Hematopoietic multipotent progenitor cell treated with erythropoietin and hydrocortisone succinate and interleukin-3 and kit ligand, for 15 days (in vitro differentiated cells): ENCODE measurements at regions not wholly inside any gene's neighbourhood (a gene's known extent, or its start where the extent isn't known, plus 50 kb on each side); places are given as distances from the start of the nearest gene placed in this dataset.

Source experiments
- DNase-seq: peaks from one replicate; pipeline ENCODE4 v3.0.0-alpha.2; 2015; ENCODE audit warnings: low spot score

- no peak for DNase-seq
Observed at GRCh38 chr18:78908462-78909260, 71.0 kb upstream of the SALL3 start.

GRCh38 chr18:78911751-78912283, 67.8 kb upstream of the SALL3 start:
- no peak for DNase-seq

GRCh38 chr18:78912336-78912735, 67.3 kb upstream of the SALL3 start:
- no peak for DNase-seq

DNA sequence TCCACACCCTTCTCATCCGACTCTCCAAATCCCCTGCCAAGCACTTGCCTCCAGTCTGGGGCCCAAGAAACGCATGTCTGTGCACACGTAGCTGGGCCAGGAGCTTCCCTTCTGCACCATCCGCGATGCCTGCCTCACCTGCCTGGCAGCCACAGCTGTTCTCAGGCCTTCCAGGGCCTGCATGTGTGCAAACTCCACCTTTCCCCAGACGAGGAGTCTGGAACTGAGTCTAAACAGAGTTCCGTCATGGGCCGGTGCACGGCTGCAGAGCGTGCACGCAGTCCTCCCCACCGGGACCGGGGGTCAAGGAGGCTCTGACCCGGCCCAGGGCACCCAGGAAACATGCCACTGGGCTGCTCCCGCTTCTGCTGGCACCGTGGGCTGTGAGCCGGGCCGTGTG, 66.8 kb upstream of the SALL3 start:
- DNase-seq, result no peak

GRCh38 chr18:78913395-78913794, 66.2 kb upstream of the SALL3 start:
- DNase-seq, result no peak

DNA sequence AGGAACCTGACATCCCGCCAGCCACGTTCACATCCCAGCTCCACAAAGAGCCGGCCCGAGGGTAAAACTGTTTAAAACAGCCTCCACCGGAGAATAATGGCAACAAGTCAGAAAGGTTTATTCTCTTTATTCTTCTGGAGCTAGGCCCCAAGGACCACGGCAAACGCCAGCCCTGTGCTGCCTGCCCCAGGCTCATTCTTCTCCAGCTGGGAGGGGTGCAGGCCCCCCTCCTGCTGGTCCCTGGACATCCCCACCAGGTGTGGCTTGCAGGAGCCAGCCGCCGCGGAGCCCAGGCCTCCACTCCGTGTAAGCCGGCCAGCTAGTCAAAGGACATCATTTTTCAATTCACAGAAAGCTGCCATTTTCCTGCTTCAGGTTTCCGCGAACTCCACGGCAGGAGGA, 65.8 kb upstream of the SALL3 start:
- DNase-seq, result no peak

GRCh38 chr18:78914249-78914935, 65.2 kb upstream of the SALL3 start:
- DNase-seq, result no peak

DNA sequence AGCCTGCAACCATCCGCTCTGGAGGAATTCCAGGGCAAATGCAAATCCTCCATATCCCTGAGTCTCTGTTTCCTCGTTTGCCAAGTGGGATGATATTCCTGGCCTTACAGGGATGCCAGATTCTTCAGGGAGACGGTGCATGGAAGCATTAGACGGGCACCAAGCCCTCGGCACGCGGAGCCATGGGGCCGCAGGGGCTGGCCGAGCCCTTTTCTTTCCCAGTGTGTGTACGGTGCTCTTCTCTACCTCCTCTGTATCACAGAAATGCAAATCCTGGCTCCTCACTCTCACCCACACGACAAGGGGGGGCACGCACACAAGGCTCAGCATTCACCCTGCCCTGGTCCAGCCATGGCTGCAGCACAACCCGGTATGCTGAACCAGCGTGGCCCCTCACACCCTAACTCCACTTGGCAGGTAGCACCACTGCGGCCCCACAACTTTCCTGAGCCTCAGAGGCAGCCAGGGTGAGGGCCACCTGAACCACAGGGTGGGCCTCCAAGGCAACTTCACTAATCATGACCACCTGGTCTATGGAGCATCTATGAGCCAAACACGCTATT, 64.1 kb upstream of the SALL3 start:
- no peak for DNase-seq

- DNase-seq, result no peak
Observed at GRCh38 chr18:78918707-78919106, 60.9 kb upstream of the SALL3 start.

GRCh38 chr18:78919956-78920355, 59.7 kb upstream of the SALL3 start:
- no peak for DNase-seq

- no peak for DNase-seq
Observed at GRCh38 chr18:78920456-78921138, 59.0 kb upstream of the SALL3 start.

GRCh38 chr18:78922856-78923255, 56.8 kb upstream of the SALL3 start:
- no peak for DNase-seq

DNA sequence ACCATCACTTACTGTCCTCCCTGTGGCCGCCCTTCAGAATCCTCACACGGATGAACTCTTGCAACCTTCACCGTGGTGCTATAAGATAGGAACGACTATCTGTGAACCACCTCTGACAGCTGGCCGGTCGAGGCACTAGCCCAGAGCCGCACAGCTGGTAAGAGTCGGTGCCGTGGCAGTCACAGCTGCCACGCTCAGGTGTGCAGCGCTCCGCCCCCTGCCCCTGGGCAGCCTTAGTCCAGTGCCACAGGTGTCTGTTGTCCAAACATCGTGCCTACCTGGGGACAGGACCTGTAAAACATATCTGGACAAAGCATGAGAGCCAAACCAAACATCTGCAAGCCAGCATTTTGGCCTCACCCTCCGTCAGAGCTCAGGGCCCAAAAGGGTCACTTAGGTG, 55.3 kb upstream of the SALL3 start:
- DNase-seq, result no peak

DNA sequence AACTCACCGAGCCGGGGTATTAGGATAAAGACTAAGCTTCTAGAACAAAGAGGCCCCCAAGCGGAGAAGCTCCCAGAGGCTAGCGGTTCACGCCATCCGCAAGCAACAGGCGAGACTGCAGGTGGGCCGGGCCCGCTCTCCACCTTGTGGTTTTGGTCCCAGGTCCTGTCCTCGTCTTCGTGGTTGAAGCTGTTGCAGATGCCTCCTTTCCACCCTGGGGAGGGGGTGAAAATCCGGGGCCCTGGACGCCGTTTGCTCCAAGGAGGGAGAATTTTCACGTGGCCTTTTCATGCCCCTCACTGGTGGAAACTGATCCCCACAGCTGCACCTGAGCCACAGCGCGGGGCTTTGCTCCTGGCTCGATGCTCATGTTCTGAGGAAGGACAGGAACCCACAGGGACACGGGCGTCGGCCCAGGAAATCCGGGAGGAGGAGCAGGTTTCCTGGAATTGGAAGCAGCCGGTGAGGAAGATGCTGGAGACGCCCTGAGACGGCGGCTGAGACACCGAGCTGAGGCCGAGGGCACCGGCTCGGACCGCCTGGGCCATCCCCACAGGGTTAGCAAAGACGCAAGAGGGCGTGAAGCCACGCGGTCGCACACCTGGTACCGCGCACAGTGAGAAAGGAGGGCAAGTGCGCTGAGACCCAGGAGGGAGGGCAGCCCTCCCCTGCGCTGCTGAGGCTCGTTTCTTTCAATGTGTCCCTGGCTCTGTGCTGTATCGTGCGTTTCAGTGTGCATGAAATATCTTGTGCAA, 54.7 kb upstream of the SALL3 start:
- DNase-seq, result no peak

DNA sequence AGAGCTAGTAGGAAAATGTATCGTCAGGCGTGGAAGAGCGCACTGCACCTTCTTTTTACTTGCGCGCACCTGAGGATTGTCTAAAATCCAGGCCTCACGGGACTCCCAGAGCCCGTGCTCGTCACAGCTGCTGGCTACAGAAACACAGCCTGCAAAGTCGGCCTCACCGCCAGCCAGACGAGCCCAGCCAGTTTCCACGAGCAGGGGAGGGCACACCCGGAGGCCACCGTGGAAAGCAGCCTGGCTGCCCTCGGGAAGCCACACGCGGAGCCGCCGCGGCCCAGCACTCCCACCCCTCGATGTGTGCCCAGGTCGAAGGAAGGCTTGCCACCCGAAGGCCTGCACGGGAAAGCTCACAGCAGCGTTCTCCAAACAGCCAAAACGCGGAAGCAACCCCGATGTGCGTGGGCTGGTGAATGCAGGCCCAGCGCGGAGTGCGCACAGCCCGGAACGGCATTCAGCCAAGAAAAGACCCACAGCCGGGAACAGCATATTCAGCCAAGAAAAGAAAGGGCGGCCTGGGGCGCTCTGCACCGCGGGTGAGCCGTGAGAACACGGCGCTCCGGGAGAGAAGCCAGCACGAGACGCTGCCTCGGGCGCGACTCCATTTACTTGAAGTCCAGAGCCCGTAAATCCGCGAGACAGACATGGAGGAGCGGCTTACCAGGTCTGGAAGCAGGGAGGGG, 53.9 kb upstream of the SALL3 start:
- DNase-seq, result no peak

DNA sequence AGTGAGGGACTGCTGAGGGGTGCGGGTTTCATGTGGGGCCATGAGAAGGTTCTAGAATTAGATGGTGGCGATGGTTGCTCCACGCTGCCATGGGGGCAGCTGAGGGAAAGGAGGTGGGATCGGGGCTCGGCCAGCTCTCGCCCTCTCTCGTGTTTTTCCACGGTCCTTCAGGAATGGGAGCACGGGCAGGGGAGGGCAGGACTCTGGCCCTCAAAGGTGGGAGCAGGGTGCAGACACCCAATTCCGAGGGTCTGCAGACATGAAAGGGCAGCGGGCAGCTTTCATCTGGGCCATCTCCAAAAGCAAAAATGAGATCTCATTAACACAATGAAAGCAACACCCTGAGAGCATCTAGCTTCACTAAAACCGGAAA, 53.4 kb upstream of the SALL3 start:
- DNase-seq, result no peak

DNA sequence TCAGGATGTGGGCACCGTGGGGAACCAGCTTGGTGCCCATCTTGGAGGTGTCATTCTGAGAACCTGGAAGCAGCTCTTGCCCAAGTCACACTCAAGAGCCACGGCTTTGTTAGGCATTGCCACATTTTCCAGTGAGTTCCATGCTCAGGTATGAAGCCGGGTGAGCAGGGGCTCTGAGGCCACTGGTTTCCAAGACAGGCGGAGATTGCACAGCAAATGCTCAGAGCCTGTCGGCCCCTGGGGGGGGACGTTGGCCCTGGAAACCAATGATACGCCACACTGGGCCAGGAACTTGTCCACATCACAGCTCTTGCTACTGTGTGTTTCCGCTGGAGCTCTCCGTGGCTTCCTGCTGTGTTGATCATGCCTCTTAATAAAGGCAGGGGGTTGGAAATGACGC, 52.5 kb upstream of the SALL3 start:
- DNase-seq, result no peak

GRCh38 chr18:78927616-78928015, 52.0 kb upstream of the SALL3 start:
- no peak for DNase-seq

DNA sequence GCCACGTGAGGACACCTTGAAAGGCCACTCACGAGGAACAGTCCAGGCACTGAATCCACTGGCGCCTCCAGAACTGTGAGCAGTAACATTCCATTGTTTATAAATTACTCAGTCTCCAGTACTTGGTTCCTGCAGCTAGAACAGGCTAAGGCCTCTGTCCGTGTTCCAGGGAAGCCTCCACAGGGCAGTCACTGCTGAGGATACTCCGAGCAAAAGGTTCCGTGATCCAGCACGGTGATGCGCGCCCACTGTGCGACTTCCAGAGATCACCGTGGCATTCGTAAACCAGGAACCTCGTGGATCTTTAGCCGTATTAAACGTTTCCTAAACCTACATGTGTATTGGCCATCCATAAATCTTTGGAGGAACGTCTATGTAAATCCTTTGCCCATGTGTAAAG, 51.5 kb upstream of the SALL3 start:
- DNase-seq, result no peak

DNA sequence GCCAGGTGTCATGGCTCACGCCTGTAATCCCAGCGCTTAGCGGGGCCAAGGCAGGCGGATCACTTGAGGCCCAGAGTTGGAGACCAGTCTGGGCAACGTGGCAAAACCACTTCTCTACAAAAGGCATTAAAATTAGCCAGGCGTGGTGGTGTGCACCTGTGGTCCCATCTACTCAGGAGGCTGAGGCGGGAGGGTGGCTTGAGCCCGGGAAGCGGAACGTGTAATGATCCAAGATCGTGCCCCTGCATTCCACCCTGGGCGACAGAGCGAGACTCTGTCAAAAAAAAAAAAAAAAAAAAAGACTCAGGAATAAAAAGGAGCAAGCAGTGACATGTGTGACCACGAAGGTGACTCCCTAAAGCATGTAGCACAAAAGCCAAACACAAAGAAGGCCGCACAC, 50.1 kb upstream of the SALL3 start:
- no peak for DNase-seq
